ENCODE measurements at regions not wholly inside any gene's neighbourhood (a gene's known extent, or its start where the extent isn't known, plus 50 kb on each side); places are given as distances from the start of the nearest gene placed in this dataset.

GRCh38 chr11:110015695-110016094 is 77.5 kb upstream of the ZC3H12C start:
- no peak for TF ChIP-seq SP1 (IDR thresholded peaks at IDR 0.05)
- no peak for TF ChIP-seq PKNOX1 (IDR thresholded peaks at IDR 0.05)
